Esophagus squamous epithelium (tissue), 5 donors: ENCODE measurements at regions not wholly inside any gene's neighbourhood (a gene's known extent, or its start where the extent isn't known, plus 50 kb on each side); places are given as distances from the start of the nearest gene placed in this dataset.

Experiments
- DNase-seq: peaks from one replicate; lab custom pipeline; 2025; lab: John Stamatoyannopoulos, UW
- H3K27ac ChIP-seq, 4 donors: fragments of 200-600 bp; sonication (generic); one replicate each; pipeline ENCODE4 v1.5.1; 2016 to 2019; ENCODE audit warnings: mild to moderate bottlenecking in 1 of 4
- H3K27me3 ChIP-seq, 4 donors: fragments of 200-600 bp; sonication (generic); 1 replicate in 3 of 4; 2 replicates in 1 of 4; pipeline versions ENCODE4 v1.5.1 to v1.6.0; 2017 to 2021; ENCODE audit warnings: antibody characterized with exemption in 1 of 4
- H3K36me3 ChIP-seq, 3 donors: fragments of 200-600 bp; sonication (generic); one replicate each; pipeline ENCODE4 v1.5.1; 2016 to 2019
- H3K4me1 ChIP-seq, 3 donors: fragments of 200-600 bp; sonication (generic); one replicate each; pipeline ENCODE4 v1.5.1; 2017 to 2019
- H3K4me3 ChIP-seq, 4 donors: fragments of 200-600 bp; sonication (generic); 1 replicate in 3 of 4; 2 replicates in 1 of 4; pipeline ENCODE4 v1.5.1; 2016 to 2019; ENCODE audit warnings: mild to moderate bottlenecking in 2 of 4, moderate library complexity in 1 of 4
- H3K9me3 ChIP-seq, 3 donors: fragments of 200-600 bp; sonication (generic); one replicate each; pipeline ENCODE4 v1.5.1; 2016 to 2019
- CTCF ChIP-seq, 6 experiments: fragments of 450-650 bp in 4 of 6; fragments of 200-600 bp in 2 of 6; sonication (generic) in 2 of 6; IDR thresholded peaks; one replicate each; pipeline ENCODE4 v1.5.1; 2016 to 2019; ENCODE audit warnings: antibody characterized with exemption in 6 of 6, mild to moderate bottlenecking in 4 of 6, moderate library complexity in 4 of 6
- POLR2A ChIP-seq, 4 donors: fragments of 450-650 bp; IDR thresholded peaks; one replicate each; pipeline ENCODE4 v1.6.1; 2017; ENCODE audit warnings: antibody characterized with exemption in 4 of 4, mild to moderate bottlenecking in 4 of 4, moderate library complexity in 3 of 4
- WGBS, 2 donors: methylation state at CpG; one replicate each; pipeline ENCODE4 v1.1.5; 2018; 5-methylcytosine and 5-hydroxymethylcytosine counted together
- intact Hi-C: fragments of 100-400 bp; cut with DNase I; formaldehyde crosslinking; loops from one replicate; pipeline ENCODE4 v1.15.0; 2022
- donor health status: DM: yes; HTN: yes; CAD: no.

GRCh38 chr21:19771881-19772280 is 1226.3 kb upstream of the NCAM2 start:
- Histone ChIP-seq H3K27me3 (no peaks in the 10 kb centered on the region), H3K4me1 (no peaks in the 10 kb centered on the region), H3K27ac (no peak overlapping the region), H3K9me3 (no peaks in the 10 kb centered on the region), H3K36me3 (no peaks in the 10 kb centered on the region), H3K4me3 (no peak overlapping the region)
- TF ChIP-seq CTCF (IDR thresholded peaks at IDR 0.05), result no peak
- WGBS, 2 donors, result 67 to 72% methylated on average over 2 of the region's 2 CpGs
- no peak for DNase-seq
- intact Hi-C loops, result no loop called here

GRCh38 chr21:19776076-19776475 is 1222.1 kb upstream of the NCAM2 start:
- WGBS, 2 donors, result 27 to 67% methylated on average over 1 of the region's 1 CpG
- intact Hi-C loops, result no loop called here
- Histone ChIP-seq H3K4me1 (no peaks in the 10 kb centered on the region), H3K9me3 (peaks cover 0 to 5% (median 0%) of the 10 kb centered on the region in 3 donors), H3K36me3 (no peaks in the 10 kb centered on the region), H3K27me3 (no peaks in the 10 kb centered on the region), H3K4me3 (no peak overlapping the region), H3K27ac (no peak overlapping the region)
- TF ChIP-seq POLR2A (IDR thresholded peaks at IDR 0.05) (no peak), CTCF (IDR thresholded peaks at IDR 0.05) (no peak)
- DNase-seq, result no peak

- Histone ChIP-seq H3K27me3 (no peaks in the 10 kb centered on the region), H3K4me1 (no peaks in the 10 kb centered on the region), H3K27ac (no peak overlapping the region), H3K9me3 (peaks cover 0 to 21% (median 5%) of the 10 kb centered on the region in 3 donors), H3K36me3 (no peaks in the 10 kb centered on the region), H3K4me3 (no peak overlapping the region)
- intact Hi-C loops, result no loop called here
- WGBS, 2 donors, result 55 to 62% methylated on average over 4 to 6 of the region's 7 CpGs
- no peak for DNase-seq
- TF ChIP-seq CTCF (IDR thresholded peaks at IDR 0.05) (no peak), POLR2A (IDR thresholded peaks at IDR 0.05) (no peak)
Observed at GRCh38 chr21:19781881-19782652, 1216.1 kb upstream of the NCAM2 start.

DNA sequence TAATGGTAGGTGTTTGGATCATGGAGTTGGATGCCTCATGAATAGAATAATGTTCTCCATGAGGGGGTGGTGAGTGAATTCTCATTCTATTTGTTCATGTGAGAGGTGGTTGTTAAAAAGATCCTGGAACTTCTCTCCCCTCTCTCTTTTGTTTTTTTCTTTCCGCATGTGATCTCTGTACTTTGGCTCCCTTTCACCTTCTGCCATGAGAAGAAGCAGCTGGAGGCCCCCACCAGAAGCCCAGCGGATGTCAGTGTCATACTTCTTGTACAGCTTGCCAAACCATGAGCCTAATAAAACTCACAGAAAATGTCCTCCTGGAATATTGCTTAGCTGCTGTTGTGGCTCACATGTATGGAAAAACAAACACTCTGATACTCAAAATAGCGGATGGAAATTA is 1212.3 kb upstream of the NCAM2 start:
- TF ChIP-seq CTCF (IDR thresholded peaks at IDR 0.05) (no peak), POLR2A (IDR thresholded peaks at IDR 0.05) (no peak)

GRCh38 chr21:19792004-19792403 is 1206.2 kb upstream of the NCAM2 start:
- WGBS, 2 donors, result 34 to 52% methylated on average over 4 of the region's 4 CpGs
- H3K36me3 ChIP-seq, result no peaks in the 10 kb centered on the region
- no peak for DNase-seq
- intact Hi-C loops, result no loop called here
- TF ChIP-seq CTCF (IDR thresholded peaks at IDR 0.05) (no peak), POLR2A (IDR thresholded peaks at IDR 0.05) (no peak)
- H3K9me3 ChIP-seq, result no peaks in the 10 kb centered on the region
- no peaks in the 10 kb centered on the region for H3K27me3 ChIP-seq
- H3K4me1 ChIP-seq, result no peaks in the 10 kb centered on the region
- H3K4me3 ChIP-seq, result no peak overlapping the region
- no peak overlapping the region for H3K27ac ChIP-seq

More for the DNA sequence above, 1212.3 kb upstream of the NCAM2 start:
- Histone ChIP-seq H3K36me3 (no peaks in the 10 kb centered on the region), H3K9me3 (peaks cover 0 to 21% (median 0%) of the 10 kb centered on the region in 3 donors), H3K27me3 (no peaks in the 10 kb centered on the region), H3K27ac (no peak overlapping the region), H3K4me3 (no peak overlapping the region), H3K4me1 (no peaks in the 10 kb centered on the region)
- no peak for DNase-seq
- intact Hi-C loops, result no loop called here
- WGBS, 2 donors, result 68 to 71% methylated on average over 3 of the region's 3 CpGs
